HG03558 (cell line): ENCODE measurements at regions not wholly inside any gene's neighbourhood (a gene's known extent, or its start where the extent isn't known, plus 50 kb on each side); places are given as distances from the start of the nearest gene placed in this dataset.

Source experiments
- ATAC-seq: cut with Tn5 transposase; IDR thresholded peaks from one replicate; pipeline ENCODE4 v1.9.1; 2021; ENCODE audit warnings: moderate number of reproducible peaks; ENCODE audit not compliant: unreplicated experiment; ENCODE audit errors: extremely low read depth

DNA sequence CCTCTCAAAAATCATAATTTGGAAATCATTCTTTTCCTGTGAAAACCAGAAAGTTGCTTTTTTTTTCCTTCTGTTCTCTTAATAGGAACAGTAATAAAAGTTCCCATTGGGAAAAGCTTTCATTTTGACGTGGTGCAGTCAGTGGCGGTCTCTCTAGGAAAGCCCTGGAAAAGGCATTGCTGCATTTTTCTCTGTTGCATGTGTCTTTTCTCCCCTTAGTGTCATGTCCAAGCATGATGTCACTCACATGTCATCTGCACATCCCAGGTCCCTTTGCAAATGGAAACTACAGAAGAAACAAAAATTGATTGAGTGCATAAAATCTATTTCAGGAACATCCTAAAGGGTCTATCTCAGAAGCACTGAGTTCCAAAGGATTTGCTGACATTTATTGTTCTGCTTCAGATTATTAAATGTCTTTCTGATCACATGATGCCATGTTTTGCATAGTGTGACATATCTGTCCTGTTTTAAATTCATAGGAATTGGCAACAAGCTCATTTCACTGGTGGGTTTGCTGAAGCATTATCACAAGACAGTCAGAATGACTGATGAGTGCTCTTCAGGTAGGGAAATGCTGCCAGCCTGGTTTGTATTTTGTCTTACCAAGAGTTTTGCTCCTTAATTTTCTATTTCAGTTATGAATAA is 208.7 kb downstream of the SOX4 start:
- ATAC-seq, result no peak

DNA sequence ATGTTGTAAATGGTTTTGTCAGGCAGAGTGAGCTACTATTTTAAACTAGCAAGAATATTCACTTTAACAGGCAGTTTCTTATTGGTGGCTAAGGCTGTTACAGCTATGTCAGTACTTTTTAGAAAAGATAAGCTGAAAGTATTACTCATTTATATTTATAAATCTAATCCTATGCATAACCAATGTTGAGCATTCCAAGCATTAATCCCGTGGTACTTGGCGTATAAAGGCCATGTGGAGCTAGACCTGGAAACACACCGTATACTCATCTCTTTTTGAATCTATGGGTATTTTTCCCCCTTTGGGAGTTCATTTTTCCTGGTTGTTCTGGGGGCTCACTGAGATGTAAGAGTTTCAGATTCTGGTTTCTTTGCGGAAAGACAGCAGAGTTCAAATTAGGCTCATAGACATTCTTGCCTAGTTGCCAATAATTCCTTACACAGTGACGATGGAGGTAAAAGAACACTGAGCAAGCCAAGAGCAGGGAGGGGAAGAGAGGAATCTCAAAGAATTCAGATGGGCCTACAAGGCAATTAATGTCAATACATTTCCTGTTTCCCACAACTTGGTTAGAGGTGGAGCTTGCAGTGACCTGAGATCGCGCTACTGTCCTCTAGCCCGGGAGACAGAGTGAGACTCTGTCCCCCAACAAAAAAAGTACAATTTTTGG is 211.5 kb downstream of the SOX4 start:
- ATAC-seq, result no peak

DNA sequence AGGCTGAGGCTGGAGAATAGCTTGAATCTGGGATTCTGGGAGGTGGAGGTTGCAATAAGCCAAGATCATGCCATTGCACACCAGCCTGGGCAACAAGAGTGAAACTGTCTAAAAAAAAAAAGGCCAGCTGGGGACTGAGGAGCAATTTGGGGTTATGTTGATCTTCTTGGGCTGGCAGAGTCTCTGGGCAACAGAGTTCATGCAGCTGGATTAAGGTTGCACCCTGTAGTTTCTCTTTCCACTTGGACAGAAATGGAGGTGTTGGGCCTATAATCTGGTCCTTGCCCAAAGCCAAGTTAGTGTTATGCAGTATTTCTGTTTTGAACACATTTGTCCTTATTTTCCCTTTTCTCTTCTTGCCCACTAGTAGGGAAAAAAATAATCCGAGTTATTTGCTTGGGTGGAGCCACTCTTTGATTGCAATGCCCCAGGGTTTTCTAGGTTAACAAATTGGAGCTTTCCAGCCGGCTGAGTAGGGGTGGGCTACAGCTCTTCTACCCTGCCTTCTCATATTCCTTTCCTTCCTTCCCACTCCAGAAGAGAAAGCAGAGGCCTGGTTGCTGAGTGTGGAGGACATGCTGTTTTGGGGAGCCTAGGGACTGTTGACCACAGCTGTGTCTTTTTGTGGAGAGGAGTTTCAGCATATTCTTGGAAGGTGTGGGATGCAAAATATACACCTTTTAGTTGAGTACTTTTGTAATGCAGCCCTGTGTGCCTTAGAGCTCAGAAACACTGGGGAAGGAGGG is 213.9 kb downstream of the SOX4 start:
- ATAC-seq, result no peak

DNA sequence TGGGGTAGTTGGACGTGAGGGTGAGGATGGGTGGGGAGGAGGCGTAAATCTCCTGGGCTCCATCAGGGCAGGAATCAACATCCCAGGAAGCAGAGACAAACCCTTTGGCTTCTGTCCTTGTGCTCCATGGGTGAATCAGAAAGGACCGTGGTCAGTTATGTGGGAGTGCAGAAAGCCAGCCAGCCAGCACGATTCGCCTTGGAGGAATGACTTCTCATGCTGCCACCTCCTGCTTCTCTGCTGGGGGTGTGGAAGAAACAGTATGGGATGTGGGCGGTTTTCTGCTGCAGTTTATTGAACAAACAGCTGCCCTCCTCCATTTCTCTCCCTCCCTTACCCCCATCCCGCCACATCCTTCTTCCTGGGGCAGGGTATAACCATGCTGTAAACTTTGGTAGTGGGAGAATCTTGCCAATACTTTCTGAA is 214.5 kb downstream of the SOX4 start:
- no peak for ATAC-seq

DNA sequence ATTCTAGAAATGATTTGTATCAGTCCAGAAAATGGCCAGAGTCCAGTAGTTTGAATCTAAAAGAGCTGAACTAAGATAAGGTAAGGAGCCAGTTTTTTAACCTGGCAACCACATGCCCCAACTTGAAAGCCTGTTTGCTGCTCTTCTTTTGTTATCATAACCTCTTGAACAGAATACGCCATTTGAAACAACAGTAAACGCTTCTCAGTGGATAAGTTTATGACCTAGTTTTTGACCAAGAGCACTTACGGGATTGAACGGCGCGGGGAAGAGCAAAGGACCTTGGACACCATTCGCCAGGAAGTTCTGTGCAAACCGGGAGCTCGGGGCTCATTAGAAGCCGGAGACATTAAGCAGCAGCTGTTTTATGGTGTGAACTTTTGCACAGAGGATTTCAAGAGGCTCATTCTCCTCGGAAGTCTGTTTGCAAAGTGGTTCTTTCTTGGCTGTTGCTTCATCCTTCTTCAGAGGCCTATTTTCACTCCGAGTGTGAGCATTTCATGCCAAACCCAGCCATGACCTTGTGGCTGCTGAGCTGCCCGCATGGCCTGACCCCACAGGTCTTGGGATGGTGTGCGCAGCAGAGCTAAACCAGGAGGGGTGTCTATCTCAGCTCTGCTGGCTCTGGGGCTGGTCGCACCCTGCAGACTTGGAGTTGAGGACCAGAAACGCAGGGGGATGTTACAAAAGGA is 215.1 kb downstream of the SOX4 start:
- ATAC-seq, result no peak

DNA sequence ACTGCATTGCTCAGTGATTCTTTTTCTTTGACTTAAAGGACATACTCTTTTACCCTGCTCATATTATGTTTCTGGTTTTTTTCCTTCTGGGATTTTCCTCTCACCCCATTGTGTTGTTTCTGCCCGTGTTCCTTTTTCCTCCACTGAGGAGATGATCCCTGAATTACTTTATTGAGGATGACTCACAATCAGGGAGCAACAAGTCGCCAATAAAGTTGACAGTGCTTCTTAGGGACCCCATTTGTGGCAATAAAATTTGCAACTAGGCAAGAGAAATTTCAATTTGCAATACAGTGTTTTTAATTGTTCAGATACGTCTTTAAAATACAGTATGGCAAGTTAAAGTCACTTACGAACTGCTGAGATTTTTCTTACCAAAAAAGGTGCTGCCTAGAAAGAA is 217.9 kb downstream of the SOX4 start:
- no peak for ATAC-seq

DNA sequence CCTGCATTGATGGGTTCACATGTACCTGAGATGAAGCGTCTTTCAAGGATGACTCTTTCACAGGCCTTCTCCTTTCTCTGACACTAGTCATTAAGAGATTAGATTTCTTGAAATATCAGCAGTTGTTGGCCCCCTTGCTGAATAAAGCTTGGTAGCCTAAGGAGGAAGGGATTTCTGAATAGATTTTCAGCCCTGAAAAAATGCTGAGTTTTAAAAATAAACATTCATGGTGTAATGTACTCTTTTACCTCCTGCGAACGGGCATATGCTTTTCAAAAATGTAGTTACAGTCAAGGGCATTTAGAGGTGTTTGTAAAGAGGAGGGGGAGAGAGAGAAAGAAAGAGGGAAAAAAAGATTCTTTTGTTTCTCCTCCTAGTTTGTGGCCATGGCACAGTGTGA is 222.7 kb downstream of the SOX4 start:
- no peak for ATAC-seq

DNA sequence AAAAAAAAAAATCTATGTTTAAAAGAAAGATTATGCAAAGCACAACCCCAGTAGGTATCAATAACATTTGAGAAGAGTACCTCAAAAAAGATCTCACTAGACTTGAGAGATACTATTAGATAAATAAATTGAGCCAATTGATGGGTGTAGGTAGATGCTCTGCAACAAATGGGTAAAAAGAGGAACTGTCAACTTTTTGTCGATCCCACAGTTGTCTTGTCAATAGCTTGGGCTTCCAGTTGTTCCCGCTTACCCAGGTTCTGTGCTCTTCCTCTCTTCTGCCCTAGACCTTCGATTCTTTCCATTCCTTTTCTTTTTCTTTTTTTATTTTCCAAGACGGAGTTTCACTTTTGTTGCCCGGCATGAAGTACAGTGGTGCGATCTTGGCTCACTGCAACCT is 226.9 kb downstream of the SOX4 start:
- ATAC-seq, result no peak

DNA sequence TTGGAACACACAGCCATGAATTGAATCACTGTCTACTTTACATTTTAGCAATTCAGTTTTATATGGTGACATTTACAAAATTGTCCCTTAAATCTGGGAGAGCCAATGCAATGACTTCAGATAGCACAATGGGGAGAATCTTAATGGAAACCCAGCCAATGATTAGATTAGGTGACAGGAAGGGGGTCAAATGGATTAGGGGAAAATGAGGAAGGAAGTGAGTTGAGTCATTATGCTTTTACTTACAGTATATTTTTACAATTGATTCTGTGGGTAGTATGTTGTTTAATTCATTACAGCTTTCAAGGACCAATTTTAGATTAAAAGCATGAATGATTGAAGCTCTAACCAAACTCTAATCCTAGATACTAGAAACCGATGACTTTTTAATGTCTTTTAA is 229.8 kb downstream of the SOX4 start:
- no peak for ATAC-seq

DNA sequence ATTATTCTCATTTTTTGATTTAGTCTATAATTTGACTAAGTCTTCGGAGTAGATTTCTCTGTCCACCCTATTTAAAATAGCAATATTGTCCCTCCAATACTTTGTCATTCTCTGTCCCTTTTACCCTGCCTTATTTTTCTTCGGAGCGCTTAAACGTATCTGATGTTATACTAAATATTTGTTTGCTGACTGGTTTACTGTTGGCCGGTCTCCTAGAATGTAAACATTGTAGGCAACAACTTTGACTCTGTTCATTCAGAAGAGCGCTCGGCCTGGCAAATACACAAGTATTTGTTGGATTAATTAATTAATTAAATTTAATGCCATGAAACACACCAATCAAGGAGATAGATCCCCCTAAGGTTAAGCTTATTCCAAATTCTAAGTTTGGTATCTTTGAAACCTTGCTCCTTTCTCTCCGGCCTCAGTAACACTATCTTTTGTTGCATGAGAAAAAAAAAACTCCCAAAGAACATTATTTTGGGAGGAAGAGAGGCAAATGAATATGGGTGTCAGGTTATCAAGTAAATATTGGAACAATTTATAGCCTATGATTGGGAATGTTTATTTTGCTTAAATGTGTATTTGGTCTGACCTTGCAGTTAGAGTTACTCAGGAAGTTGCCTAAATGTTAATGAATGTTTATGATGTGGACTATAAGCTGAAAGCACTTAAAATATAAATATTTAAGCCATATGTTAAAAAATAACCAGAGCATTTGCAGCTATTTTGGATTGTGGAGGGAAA is 231.1 kb downstream of the SOX4 start:
- ATAC-seq, result no peak

DNA sequence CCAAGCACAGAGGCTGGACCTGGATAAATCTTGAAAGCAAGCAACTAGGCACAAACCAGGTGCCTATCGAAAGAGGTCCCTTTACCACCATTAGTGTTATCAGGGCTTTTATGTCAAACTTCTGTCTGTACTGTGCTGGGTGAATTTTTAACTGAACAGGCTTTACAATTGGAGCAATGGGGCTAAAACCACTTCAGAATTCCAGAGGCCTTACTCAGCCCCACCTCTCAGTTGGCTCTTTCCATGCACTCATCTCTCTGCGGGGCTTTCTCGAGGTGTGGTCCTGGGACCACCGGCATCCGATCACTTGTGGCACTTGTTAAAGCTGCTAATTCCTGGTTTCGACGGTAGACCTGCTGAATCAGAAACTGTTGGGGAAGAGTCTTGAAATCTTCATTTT is 232.5 kb downstream of the SOX4 start:
- no peak for ATAC-seq

DNA sequence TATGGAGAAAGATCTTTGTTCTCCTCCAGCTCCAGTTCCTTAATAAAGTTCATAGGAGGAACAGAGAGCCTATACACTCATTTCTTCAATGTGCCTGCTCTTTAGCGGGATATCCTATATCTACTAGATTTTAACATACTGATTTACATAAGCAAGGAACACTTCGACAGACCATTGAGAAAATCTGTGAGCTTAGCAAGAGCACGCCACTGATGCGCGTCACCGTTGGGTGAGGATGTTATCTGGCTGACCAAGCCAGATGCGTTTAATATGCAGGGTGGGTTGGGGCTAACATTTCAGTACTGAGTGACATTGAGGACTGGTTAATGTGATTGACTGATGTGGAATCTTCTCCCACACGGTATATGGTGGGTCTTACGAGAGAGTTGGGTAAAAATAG is 233.4 kb downstream of the SOX4 start:
- no peak for ATAC-seq

DNA sequence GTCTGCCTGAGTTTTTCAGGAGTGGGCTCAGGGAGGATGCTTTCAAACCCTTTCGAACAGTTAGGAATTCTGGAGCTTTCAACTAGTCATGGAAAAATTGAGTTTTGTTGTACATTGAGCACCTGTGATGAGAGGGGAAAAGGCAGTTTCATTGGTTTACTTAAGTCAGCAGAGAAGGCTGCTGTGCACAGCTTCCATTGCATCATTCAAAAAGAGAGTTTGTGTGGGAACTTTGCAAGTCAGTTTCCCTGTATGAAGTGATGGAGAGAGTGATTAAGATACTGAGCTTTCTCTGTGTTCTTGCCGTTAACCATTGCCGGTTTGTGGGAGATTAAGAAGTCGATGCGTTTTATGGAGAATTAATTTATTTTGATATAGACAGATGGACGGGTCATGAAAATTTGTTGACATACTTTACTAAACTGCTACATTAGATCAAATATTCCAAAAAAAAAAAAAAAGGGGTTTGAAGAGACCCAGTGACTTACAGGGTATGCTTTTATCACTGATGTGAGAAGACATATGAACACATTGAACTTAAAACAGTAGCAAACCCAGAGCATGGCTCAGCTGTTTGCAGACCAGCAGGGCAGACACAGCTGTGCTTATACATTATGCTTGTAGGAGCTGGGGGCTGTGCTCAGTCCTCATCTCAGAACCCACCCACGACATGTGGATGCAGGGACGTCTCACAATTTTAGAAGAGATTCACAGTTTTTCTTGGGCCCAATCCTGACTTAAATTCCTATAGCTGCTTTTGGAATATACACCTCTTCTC is 234.1 kb downstream of the SOX4 start:
- no peak for ATAC-seq

DNA sequence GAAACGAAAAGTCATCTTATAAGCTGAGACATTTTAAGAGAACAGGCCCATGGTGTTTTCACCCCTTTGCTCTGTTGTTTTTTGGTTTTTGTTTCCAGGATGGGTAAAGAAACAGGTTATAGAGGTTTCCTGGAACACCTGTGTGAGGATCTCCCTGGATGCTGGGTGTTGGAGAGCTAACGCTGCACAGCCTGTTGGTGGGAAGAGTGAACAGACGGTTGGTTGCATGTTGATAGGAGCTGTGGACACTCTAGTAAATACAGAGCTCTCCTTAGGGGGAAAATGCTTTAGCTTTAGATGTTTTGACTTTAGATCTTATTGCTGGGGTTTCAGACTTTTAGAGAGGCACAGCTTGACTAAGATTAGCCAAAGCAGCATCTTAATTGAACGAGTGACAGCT is 235.2 kb downstream of the SOX4 start:
- no peak for ATAC-seq

DNA sequence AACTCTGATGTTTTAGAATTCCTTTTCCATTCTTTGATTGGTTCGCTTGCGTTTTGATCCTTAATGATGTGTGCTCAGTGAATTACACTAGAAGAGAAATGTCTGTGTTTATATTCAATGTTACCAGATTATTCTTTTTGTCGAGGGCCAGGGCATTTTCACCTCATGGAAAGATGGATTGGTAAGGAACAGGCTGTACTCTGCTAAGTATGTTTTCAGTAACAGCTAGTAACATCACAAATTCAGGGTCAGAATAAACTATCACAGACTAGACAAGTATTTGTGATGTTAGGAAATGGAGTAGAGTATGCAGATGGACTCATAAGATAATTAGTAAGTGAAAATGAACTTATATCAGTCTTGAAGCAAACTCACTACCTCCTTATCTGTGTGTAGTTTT is 235.6 kb downstream of the SOX4 start:
- no peak for ATAC-seq

DNA sequence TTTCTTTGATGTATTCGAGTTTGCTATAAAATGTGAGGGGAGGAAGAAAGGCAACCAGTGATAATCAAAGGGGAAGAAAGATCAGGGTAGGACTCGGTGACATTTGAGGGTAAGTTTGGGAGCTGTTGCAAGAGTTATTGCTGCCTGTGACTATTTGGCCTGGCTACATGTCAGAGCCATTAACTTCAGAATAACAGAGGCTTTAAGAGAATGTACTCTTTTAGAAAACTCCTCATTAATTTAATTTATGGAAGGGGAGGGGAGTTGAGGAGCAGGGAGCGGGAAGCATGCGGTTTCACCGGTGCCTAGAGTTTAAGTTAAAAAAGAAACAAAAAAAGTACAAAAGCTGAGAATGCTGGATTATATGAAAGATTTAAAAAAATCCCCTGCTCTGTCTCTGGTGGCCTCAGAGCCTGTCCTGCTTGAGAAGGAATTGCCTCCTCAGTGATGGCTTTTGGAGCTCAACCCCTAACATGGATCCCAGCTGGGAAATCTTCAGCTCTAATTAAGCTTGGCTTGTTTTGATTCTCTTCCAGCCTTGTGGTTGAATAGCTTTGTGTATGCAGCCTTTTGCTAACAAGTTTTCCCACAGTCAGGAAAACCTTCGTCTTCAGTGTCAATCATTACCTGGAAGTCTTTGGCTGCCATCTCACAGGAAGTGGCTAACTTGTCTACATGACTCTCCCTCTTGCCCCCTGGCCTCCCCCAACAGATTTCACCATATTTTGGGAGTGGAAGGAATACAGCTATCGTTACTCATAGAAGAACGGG is 238.2 kb downstream of the SOX4 start:
- no peak for ATAC-seq

DNA sequence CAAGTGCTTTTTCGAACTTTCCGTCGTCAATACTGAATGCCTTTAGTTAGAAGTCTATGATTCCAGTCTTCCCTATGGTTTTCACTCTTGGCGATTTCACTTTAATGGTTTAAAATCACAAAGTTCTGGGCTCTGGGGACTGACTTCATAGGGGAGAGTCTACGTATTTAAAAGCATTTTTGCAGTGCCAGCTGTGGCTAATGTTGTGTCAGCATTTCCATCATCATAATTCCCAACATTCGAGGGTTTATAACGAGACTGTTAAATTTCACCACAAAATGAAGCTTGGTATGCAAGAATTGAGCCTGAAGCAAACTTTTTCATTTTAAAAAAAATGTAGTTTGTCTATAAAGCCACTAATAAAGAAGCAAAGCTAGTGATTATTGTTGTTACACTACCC is 242.7 kb downstream of the SOX4 start:
- no peak for ATAC-seq

DNA sequence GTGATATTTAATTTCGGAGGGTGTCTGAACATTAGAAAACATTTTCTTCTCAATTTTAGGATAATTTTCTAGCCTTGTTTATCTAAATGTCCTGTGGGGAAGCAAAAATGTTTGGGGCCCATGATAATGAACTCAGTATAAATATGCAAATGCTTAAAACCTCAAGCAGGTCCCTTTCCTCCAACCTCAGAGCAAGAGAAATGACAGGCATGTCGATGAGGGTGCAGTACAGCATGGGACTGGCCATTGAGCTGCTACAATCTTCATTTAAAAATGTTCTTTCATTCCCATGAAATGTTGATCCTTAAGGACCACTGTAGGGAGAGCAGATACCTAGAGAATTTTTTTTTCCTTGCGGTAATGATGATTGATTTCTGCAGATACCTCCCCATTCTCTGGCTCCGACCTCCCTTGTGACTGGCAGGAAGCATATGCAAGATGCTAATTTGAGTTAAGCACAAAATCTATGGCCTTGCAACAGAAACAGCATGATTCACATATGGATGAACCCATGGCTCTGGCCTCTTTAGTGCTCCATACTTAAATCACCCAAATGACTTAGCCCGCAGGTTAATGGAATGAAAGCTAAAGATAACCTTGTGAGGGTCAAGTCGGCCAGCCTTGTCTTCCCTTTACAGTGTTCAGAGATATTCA is 243.3 kb downstream of the SOX4 start:
- ATAC-seq, result no peak
